ENCODE measurements at regions not wholly inside any gene's neighbourhood (a gene's known extent, or its start where the extent isn't known, plus 50 kb on each side); places are given as distances from the start of the nearest gene placed in this dataset.

DNA sequence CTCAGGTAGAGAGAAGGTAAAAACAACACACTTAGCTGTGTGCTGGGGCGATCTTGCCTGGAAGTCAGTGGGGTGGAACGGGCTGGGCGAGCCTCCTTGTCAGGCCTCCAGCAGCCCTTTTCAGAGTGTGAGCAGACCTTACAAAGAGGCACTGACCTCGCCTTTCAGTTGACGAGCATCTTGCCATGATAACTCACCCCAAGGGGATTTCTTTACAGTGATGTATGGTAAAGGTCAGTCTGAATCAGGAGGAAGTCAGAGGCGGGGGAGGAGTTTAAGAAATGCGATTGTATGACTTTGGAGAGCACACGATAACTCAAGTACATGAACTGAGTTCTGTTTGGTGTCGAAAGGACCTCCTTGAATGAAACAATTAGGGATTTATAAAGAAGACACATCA, 326.5 kb upstream of the PROX1 start:
- intact Hi-C loops (cut with micrococcal nuclease; ENCODE audit: unreplicated experiment), result no loop called here
- Histone ChIP-seq H3K27ac (ENCODE audit: low read depth, low read length, poor library complexity, severe bottlenecking) (no peak overlapping the region), H3K4me3 (ENCODE audit: low read depth, low read length, poor library complexity, severe bottlenecking) (no peak overlapping the region), H3K79me2 (ENCODE audit: insufficient read depth, low read depth, low read length) (no peaks in the 10 kb centered on the region), H4K20me1 (ENCODE audit: insufficient read depth, low read length) (no peaks in the 10 kb centered on the region), H3K4me1 (ENCODE audit: insufficient read depth, low read length, poor library complexity, severe bottlenecking) (no peaks in the 10 kb centered on the region), H3K9me3 (ENCODE audit: low read length) (no peaks in the 10 kb centered on the region), H3K9me2 (ENCODE audit: insufficient read depth, low read length) (no peaks in the 10 kb centered on the region), H3K4me2 (ENCODE audit: low read length) (no peak overlapping the region), H3K36me3 (ENCODE audit: insufficient read depth, low read length) (no peaks in the 10 kb centered on the region), H2AFZ (ENCODE audit: low read length) (no peak overlapping the region)
- POLR2A ChIA-PET, result no interaction called here
- no TSS peak for BruUV-seq (replicated peaks)
- DNase-seq (ENCODE audit: low spot score), result no peak
- CTCF ChIA-PET (ENCODE audit: unreplicated experiment), result no interaction called here
- no peak for TF ChIP-seq EZH2phosphoT487 (IDR thresholded peaks at IDR 0.05; ENCODE audit: borderline replicate concordance, low read depth, low read length)
- TF ChIP-seq, protein P1, sequence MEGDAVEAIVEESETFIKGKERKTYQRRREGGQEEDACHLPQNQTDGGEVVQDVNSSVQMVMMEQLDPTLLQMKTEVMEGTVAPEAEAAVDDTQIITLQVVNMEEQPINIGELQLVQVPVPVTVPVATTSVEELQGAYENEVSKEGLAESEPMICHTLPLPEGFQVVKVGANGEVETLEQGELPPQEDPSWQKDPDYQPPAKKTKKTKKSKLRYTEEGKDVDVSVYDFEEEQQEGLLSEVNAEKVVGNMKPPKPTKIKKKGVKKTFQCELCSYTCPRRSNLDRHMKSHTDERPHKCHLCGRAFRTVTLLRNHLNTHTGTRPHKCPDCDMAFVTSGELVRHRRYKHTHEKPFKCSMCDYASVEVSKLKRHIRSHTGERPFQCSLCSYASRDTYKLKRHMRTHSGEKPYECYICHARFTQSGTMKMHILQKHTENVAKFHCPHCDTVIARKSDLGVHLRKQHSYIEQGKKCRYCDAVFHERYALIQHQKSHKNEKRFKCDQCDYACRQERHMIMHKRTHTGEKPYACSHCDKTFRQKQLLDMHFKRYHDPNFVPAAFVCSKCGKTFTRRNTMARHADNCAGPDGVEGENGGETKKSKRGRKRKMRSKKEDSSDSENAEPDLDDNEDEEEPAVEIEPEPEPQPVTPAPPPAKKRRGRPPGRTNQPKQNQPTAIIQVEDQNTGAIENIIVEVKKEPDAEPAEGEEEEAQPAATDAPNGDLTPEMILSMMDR (conservative IDR thresholded peaks at IDR 0.05; ENCODE audit: low read length), result no peak

- intact Hi-C loops (cut with micrococcal nuclease; ENCODE audit: unreplicated experiment), result no loop called here
- no peak overlapping the region for H3K4me2 ChIP-seq (ENCODE audit: low read length)
- H3K36me3 ChIP-seq (ENCODE audit: insufficient read depth, low read length), result no peaks in the 10 kb centered on the region
- no peak for DNase-seq (ENCODE audit: low spot score)
- H3K4me3 ChIP-seq (ENCODE audit: low read depth, low read length, poor library complexity, severe bottlenecking), result no peak overlapping the region
- H3K4me1 ChIP-seq (ENCODE audit: insufficient read depth, low read length, poor library complexity, severe bottlenecking), result peaks cover 20% of the 10 kb centered on the region
- H4K20me1 ChIP-seq (ENCODE audit: insufficient read depth, low read length), result no peaks in the 10 kb centered on the region
- no TSS peak for BruUV-seq (replicated peaks)
- no peaks in the 10 kb centered on the region for H3K9me2 ChIP-seq (ENCODE audit: insufficient read depth, low read length)
- ChIA-PET CTCF (ENCODE audit: unreplicated experiment) (no interaction called here), POLR2A (no interaction called here)
- H3K27ac ChIP-seq (ENCODE audit: low read depth, low read length, poor library complexity, severe bottlenecking), result no peak overlapping the region
- no peak for TF ChIP-seq EZH2phosphoT487 (IDR thresholded peaks at IDR 0.05; ENCODE audit: borderline replicate concordance, low read depth, low read length)
- TF ChIP-seq, protein P1 (conservative IDR thresholded peaks at IDR 0.05; ENCODE audit: low read length), result no peak
- H3K9me3 ChIP-seq (ENCODE audit: low read length), result no peaks in the 10 kb centered on the region
- H3K79me2 ChIP-seq (ENCODE audit: insufficient read depth, low read depth, low read length), result no peaks in the 10 kb centered on the region
- no peak overlapping the region for H2AFZ ChIP-seq (ENCODE audit: low read length)
Measured at GRCh38 chr1:213666113-213666512, 321.7 kb upstream of the PROX1 start.

DNA sequence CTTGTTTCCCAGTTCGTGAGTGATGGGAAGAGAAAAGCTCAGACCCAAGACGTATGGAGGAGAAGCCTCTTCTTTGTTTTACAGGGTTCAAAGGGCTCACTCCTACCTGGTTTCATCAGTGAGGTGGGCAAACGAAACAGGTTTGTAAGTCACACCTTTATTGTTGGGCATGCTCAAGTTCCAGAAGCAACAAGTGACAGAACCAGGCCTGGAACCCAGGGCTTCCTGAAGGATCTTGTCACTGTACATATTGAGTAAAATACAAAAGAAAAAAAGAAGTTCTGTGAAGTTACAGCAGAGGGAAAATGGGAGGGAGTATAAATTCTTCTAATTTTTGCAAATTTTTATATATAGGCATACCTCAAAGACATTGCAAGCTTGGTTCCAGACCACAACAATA, 320.9 kb upstream of the PROX1 start:
- Histone ChIP-seq H3K79me2 (ENCODE audit: insufficient read depth, low read depth, low read length) (no peaks in the 10 kb centered on the region), H3K9me3 (ENCODE audit: low read length) (no peaks in the 10 kb centered on the region), H2AFZ (ENCODE audit: low read length) (no peak overlapping the region), H3K4me2 (ENCODE audit: low read length) (no peak overlapping the region), H3K4me3 (ENCODE audit: low read depth, low read length, poor library complexity, severe bottlenecking) (no peak overlapping the region), H3K36me3 (ENCODE audit: insufficient read depth, low read length) (no peaks in the 10 kb centered on the region), H3K27ac (ENCODE audit: low read depth, low read length, poor library complexity, severe bottlenecking) (no peak overlapping the region), H4K20me1 (ENCODE audit: insufficient read depth, low read length) (no peaks in the 10 kb centered on the region), H3K4me1 (ENCODE audit: insufficient read depth, low read length, poor library complexity, severe bottlenecking) (peaks cover 22% of the 10 kb centered on the region), H3K9me2 (ENCODE audit: insufficient read depth, low read length) (no peaks in the 10 kb centered on the region)
- BruUV-seq (replicated peaks), result no TSS peak
- TF ChIP-seq EZH2phosphoT487 (IDR thresholded peaks at IDR 0.05; ENCODE audit: borderline replicate concordance, low read depth, low read length), result no peak
- TF ChIP-seq, protein P1 (conservative IDR thresholded peaks at IDR 0.05; ENCODE audit: low read length), result no peak
- no peak for DNase-seq (ENCODE audit: low spot score)
- ChIA-PET CTCF (ENCODE audit: unreplicated experiment) (no interaction called here), POLR2A (no interaction called here)
- intact Hi-C loops (cut with micrococcal nuclease; ENCODE audit: unreplicated experiment), result no loop called here
